ENCODE measurements at regions not wholly inside any gene's neighbourhood (a gene's known extent, or its start where the extent isn't known, plus 50 kb on each side); places are given as distances from the start of the nearest gene placed in this dataset.

DNA sequence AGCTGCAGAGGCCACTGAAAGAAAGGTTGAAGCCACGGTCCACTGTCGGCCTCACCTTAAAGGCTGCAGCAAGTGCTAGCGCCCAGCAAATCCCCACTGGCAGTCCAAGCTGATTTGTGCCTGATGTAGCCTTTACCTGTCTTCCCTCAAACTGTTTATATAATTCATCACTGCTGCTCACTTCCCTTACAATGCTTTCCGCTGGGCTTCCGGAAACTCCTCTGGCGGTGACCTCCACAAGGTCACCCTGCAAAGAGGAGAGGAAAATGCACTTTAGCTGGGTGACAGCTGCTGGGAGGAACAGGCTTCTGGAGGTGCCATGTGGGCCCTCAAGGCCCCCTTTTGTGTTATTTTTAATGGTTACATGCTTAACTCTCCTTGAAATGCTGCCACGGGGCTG is 126.2 kb downstream of the CMPK2 start (continued):
- TF ChIP-seq FOXJ3 (CRISPR knock-in tag; IDR thresholded peaks at IDR 0.05) = no peak
- no peak for TF ChIP-seq MXI1 (IDR thresholded peaks at IDR 0.05; ENCODE audit: low read depth, low read length)
- TF ChIP-seq, protein P1, sequence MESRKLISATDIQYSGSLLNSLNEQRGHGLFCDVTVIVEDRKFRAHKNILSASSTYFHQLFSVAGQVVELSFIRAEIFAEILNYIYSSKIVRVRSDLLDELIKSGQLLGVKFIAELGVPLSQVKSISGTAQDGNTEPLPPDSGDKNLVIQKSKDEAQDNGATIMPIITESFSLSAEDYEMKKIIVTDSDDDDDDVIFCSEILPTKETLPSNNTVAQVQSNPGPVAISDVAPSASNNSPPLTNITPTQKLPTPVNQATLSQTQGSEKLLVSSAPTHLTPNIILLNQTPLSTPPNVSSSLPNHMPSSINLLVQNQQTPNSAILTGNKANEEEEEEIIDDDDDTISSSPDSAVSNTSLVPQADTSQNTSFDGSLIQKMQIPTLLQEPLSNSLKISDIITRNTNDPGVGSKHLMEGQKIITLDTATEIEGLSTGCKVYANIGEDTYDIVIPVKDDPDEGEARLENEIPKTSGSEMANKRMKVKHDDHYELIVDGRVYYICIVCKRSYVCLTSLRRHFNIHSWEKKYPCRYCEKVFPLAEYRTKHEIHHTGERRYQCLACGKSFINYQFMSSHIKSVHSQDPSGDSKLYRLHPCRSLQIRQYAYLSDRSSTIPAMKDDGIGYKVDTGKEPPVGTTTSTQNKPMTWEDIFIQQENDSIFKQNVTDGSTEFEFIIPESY (IDR thresholded peaks at IDR 0.05; ENCODE audit: borderline replicate concordance, low read depth) = no peak
- TF ChIP-seq EP300 (IDR thresholded peaks at IDR 0.05; ENCODE audit: borderline replicate concordance in 1 of 2, low read depth in 1 of 2, low read length in 1 of 2) = no peak
- TF ChIP-seq SIN3A (IDR thresholded peaks at IDR 0.05; ENCODE audit: borderline replicate concordance, low read depth, low read length) = no peak
- no peak for TF ChIP-seq CHD2 (IDR thresholded peaks at IDR 0.05; ENCODE audit: low read length, partially characterized antibody)

DNA sequence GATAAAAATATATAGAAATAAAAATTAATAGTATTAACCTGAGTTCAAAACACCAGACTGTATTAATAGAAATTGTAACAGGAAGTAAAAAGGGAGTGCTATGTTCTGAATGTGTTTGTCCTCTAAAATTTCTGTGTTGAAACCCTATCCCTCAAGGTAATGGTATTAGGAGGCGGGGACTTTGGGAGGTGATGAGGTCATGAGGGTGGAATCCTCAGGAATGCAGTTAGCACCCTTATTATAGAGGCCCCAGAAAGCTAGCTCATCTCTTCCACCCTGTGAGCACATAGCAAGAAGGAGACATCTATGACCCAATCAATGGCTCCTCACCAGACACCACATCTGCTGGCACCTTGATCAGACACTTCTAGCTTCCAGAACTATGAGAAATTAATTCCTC is 124.5 kb downstream of the CMPK2 start:
- H3K9ac ChIP-seq = no peak overlapping the region
- TF ChIP-seq TEAD4 (IDR thresholded peaks at IDR 0.05; ENCODE audit: borderline replicate concordance, insufficient read depth) (no peak), FOXM1 (IDR thresholded peaks at IDR 0.05; ENCODE audit: low read depth) (no peak), POLR2AphosphoS5 (IDR thresholded peaks at IDR 0.05; ENCODE audit: low read depth, low read length) (no peak), RFX5 (IDR thresholded peaks at IDR 0.05; ENCODE audit: low read length) (no peak), TAF1 (IDR thresholded peaks at IDR 0.05; ENCODE audit: borderline replicate concordance, low read depth, low read length) (no peak)
- H4K20me1 ChIP-seq (ENCODE audit: insufficient read depth) = no peaks in the 10 kb centered on the region
- DNase-seq = no peak
- no peak overlapping the region for H2AFZ ChIP-seq (ENCODE audit: low read depth)
- no peaks in the 10 kb centered on the region for H3K79me2 ChIP-seq (ENCODE audit: insufficient read depth)
- peaks cover 0 to 7% of the 10 kb centered on the region in 2 experiments; a peak in 2 of 4 replicates for H3K4me1 ChIP-seq (ENCODE audit: control insufficient read depth in 1 of 2, insufficient read depth in 2 of 2, low read depth in 1 of 2, low read length in 1 of 2)
- H3K9me3 ChIP-seq = no peaks in the 10 kb centered on the region
- H3F3A ChIP-seq (replicated peaks; ENCODE audit: insufficient read depth) = no peaks in the 10 kb centered on the region
- H3K4me2 ChIP-seq = no peak overlapping the region
- WGBS (ENCODE audit: low lambda C conversion rate) = 32% methylated on average over 1 of the region's 1 CpG
- H3K27me3 ChIP-seq (ENCODE audit: insufficient read depth) = no peaks in the 10 kb centered on the region
- ChIA-PET CTCF (no interaction called here), POLR2A (no interaction called here)
- no peaks in the 10 kb centered on the region for H3K36me3 ChIP-seq (replicated peaks in 1 of 2; ENCODE audit: control insufficient read depth in 1 of 2, insufficient read depth in 2 of 2, low read length in 1 of 2)
- no peaks in the 10 kb centered on the region for H3K9me2 ChIP-seq
- H3K4me3 ChIP-seq (ENCODE audit: low read depth in 2 of 2, low read length in 1 of 2) = no peak overlapping the region
- no peak overlapping the region for H3K27ac ChIP-seq (ENCODE audit: low read depth in 2 of 2, low read length in 1 of 2)

DNA sequence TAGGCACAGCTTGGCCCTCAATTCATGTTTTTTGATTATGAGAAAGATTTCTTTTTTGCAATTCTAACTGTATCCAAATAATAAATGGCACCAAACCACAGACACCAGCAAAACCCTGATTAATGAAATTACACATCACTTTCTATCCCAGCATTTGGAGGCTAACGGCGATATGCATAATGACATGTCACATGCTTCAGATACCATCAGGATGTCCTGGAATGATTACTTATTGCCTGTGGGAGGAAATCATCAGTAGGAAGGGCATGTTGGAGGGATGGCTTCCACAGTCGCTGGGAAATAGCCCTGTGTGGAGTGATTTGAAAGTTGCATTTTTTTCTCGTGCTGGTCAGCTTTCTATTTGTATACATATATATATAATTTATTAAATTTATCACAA is 121.7 kb downstream of the CMPK2 start:
- Histone ChIP-seq H3K27me3 (ENCODE audit: insufficient read depth) (no peaks in the 10 kb centered on the region), H4K20me1 (ENCODE audit: insufficient read depth) (no peaks in the 10 kb centered on the region), H3K9me2 (no peaks in the 10 kb centered on the region), H3K4me3 (ENCODE audit: low read depth in 2 of 2, low read length in 1 of 2) (no peak overlapping the region), H3K79me2 (ENCODE audit: insufficient read depth) (no peaks in the 10 kb centered on the region), H2AFZ (ENCODE audit: low read depth) (no peak overlapping the region), H3K27ac (ENCODE audit: low read depth in 2 of 2, low read length in 1 of 2) (no peak overlapping the region), H3K9ac (no peak overlapping the region), H3K9me3 (no peaks in the 10 kb centered on the region), H3K4me1 (ENCODE audit: control insufficient read depth in 1 of 2, insufficient read depth in 2 of 2, low read depth in 1 of 2, low read length in 1 of 2) (peaks cover 0 to 11% of the 10 kb centered on the region in 2 experiments; a peak in 2 of 4 replicates), H3K36me3 (replicated peaks in 1 of 2; ENCODE audit: control insufficient read depth in 1 of 2, insufficient read depth in 2 of 2, low read length in 1 of 2) (no peaks in the 10 kb centered on the region), H3K4me2 (no peak overlapping the region), H3F3A (replicated peaks; ENCODE audit: insufficient read depth) (no peaks in the 10 kb centered on the region)
- ChIA-PET POLR2A (no interaction called here), CTCF (interaction anchor here (1.1 kb wide), 1 partner anchor 16 kb away, joined by 3 read pairs; no protein-coding TSS in a partner anchor)
- WGBS (ENCODE audit: low lambda C conversion rate) = 19% methylated on average over 4 of the region's 4 CpGs
- DNase-seq = no peak
- TF ChIP-seq FOXJ3 (CRISPR knock-in tag; IDR thresholded peaks at IDR 0.05) = no peak
- TF ChIP-seq RFX5 (IDR thresholded peaks at IDR 0.05; ENCODE audit: low read length) = no peak
- TF ChIP-seq RCOR1 (IDR thresholded peaks at IDR 0.05; ENCODE audit: low read length) = peak; percentile 89; the same call in 1 of the 2 replicates
- no peak for TF ChIP-seq MEF2A (IDR thresholded peaks at IDR 0.05; ENCODE audit: borderline replicate concordance, low read depth)
- TF ChIP-seq GATA2 (CRISPR knock-in tag; IDR thresholded peaks at IDR 0.05) = peak; percentile 51
- 0 out of 4 replicates have a peak, but pooled peaks of 1 of the 2 experiments have one; percentile 60 for TF ChIP-seq EP300 (IDR thresholded peaks at IDR 0.05; ENCODE audit: borderline replicate concordance in 1 of 2, low read depth in 1 of 2, low read length in 1 of 2)

Measured in SK-N-SH (cell line).